GM12872 (cell line): ENCODE measurements at regions not wholly inside any gene's neighbourhood (a gene's known extent, or its start where the extent isn't known, plus 50 kb on each side); places are given as distances from the start of the nearest gene placed in this dataset.

Experiments used
- TF ChIP-seq, protein P1 (sequence below): IDR thresholded peaks from 3 replicates; pipeline ENCODE4 v1.5.1; 2011; ENCODE audit warnings: low read depth, mild to moderate bottlenecking, low read length, moderate library complexity; ENCODE audit not compliant: insufficient read depth

DNA sequence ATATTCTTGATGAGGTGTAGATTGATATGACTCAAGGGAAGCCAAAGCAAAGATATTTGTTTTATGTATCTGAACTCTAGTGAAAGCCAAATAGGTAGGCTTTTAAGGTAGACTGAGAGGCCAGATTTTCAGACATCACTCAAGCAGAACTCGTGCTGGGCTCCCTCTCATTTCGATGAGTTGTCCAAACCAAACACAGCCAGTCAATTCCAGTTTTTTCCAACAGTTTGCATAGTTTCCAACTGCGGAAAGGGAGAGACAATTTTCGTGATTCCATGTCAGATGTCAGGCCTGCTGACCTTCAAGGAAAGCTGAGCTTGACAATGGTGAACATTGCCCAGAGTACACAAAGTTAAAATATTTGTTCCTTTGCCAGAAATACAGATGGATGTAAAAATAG lies 110.9 kb upstream of the MPPED2 start:
- TF ChIP-seq, protein P1, sequence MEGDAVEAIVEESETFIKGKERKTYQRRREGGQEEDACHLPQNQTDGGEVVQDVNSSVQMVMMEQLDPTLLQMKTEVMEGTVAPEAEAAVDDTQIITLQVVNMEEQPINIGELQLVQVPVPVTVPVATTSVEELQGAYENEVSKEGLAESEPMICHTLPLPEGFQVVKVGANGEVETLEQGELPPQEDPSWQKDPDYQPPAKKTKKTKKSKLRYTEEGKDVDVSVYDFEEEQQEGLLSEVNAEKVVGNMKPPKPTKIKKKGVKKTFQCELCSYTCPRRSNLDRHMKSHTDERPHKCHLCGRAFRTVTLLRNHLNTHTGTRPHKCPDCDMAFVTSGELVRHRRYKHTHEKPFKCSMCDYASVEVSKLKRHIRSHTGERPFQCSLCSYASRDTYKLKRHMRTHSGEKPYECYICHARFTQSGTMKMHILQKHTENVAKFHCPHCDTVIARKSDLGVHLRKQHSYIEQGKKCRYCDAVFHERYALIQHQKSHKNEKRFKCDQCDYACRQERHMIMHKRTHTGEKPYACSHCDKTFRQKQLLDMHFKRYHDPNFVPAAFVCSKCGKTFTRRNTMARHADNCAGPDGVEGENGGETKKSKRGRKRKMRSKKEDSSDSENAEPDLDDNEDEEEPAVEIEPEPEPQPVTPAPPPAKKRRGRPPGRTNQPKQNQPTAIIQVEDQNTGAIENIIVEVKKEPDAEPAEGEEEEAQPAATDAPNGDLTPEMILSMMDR = no peak

DNA sequence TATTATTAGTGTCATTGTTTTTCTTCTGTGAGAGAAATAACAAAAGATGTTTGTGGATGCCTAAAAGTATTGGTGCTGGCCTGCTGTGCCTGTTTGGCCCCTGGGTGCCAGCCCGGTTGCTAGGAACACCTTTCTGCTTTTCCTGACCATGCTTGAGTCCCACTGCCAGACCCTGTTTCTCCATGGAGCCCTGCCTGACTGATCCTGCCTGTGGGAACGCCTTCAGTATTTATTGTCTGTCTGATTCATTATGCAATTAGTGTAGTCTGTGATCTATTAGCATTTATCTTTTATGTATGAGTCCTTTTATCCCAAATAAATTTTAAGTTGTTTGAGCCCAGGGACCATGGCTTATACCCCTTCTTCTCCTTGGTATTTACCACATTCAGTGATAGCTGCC lies 98.6 kb upstream of the MPPED2 start:
- TF ChIP-seq, protein P1 = no peak

DNA sequence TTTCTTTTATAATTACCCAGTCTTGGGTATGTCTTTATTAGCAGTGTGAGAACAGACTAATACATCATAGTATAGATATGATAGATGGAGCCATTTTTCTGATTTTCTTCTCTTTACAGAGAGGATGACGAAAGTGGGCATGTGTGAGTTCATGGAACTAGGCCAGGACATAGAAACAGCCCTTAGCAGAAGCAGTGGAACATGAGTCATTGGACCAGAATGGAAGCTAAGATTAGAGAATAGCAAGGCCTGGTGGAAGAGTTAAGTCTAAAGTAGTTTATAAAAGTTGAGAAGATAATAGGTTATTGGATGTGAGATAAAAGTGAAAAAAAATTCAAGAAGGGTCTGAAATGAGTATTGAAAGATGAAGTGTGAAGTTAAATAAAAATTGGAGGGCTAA lies 97.0 kb upstream of the MPPED2 start:
- TF ChIP-seq, protein P1 = no peak

DNA sequence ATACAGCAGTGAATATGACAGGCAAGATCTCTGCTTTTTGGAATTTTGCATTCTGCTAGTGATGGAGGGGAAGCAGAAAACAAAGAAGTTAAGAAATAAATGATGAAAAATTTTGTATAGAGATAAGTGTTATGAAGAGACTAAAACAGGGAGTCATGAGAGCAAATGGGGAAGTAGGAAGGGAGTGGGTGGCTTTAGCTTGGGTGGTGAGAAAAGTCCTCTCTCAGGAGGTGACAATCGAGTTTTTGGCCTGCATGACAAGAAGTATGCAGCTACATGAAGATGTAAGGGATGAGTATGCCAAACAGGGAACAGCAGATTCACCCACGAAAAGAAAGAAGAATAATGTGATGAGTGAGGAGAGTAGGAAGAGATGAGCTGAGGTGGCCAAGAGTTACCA lies 80.7 kb upstream of the MPPED2 start:
- TF ChIP-seq, protein P1 = no peak

DNA sequence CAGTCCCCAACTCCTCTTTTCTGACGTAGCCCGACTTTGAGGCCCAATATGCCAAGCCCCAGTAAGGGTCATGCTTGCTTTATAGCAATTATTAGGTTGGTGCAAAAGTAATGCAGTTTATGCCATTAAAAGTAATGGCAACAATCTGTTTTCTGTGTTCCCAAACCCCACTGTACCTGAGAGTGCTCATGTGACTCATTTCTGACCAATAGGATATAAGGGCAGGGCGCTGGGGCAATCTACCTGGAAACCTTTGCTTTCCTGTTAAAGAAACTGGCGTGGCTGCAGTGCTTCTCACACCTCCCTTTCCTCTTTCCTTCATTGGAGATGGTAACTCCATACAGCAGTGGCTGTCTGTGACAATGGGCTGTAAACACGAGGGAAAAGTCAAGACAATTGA lies 78.9 kb upstream of the MPPED2 start:
- TF ChIP-seq, protein P1 = no peak

DNA sequence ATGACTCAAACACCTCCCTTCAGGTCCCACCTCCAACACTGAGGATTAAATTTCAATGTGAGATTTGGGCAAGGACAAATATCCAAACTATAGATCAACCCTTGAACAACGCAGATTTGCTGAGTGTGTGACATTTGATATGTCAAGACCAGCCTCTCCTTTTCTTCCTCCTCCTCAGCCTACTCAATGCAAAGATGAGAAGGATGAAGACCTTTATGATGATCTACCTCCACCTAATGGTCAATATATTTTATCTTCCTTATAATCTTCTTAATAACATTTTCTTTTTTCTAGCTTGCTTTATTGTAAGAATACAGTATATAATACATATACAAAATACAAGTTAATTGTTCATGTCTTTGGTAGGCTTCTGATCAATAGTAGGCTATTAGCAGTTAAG lies 67.5 kb upstream of the MPPED2 start:
- TF ChIP-seq, protein P1 = no peak

DNA sequence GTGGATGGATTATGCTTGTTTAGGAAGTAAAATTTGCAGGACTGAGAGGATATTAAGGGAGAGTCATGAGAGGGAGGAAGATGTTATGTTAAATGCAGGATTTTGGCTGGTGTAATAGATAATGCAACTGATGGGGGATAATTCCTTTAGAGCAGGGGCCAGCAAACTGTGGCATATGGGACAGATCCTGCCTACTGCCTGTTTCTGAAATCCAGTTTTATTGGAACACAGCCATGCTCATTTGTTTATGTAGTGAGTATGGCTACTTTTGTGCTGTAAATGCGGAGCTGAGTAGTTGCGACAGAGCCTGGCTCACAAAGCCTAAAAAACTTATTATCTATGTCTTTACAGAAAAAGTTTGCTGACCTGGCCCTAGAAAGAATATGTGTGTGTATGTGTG lies 66.6 kb upstream of the MPPED2 start:
- TF ChIP-seq, protein P1 = no peak

DNA sequence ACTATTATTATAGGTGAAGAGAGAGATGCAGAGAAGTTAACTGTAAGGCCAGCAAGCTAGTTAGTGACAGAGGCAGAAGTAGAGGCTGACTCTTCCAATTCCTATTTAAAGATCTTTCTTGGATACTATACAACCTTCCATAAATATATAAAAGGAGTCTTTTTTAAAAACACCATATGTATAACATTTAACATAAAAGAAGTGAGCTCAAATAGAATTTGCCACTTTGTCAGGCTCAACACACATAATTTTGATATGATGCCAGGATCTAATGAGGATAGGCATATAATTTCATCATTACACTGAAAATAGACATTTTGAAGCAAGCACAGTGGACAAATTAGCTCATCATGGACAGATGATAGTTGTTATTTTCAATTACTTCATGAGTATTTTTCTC lies 64.1 kb upstream of the MPPED2 start:
- TF ChIP-seq, protein P1 = no peak
